GM03348 (cell line): ENCODE measurements at regions not wholly inside any gene's neighbourhood (a gene's known extent, or its start where the extent isn't known, plus 50 kb on each side); places are given as distances from the start of the nearest gene placed in this dataset.

Experiments
- DNase-seq: peaks from one replicate; pipeline ENCODE4 v3.0.0; 2012; ENCODE audit warnings: low spot score

GRCh38 chr2:191514613-191515012, 163.3 kb upstream of the NABP1 start:
- DNase-seq, result no peak

GRCh38 chr2:191515551-191515950, 162.4 kb upstream of the NABP1 start:
- peak; percentile 24 for DNase-seq

- DNase-seq, result no peak
Observed at GRCh38 chr2:191516260-191516659, 161.7 kb upstream of the NABP1 start.

GRCh38 chr2:191521608-191522208, 156.2 kb upstream of the NABP1 start:
- peak; percentile 58 for DNase-seq

- no peak for DNase-seq
Observed at GRCh38 chr2:191522478-191523120, 155.3 kb upstream of the NABP1 start.

GRCh38 chr2:191526091-191526490, 151.8 kb upstream of the NABP1 start:
- DNase-seq, result no peak

GRCh38 chr2:191526536-191526935, 151.4 kb upstream of the NABP1 start:
- DNase-seq, result no peak

- DNase-seq, result no peak
Observed at GRCh38 chr2:191526953-191527556, 150.9 kb upstream of the NABP1 start.

- no peak for DNase-seq
Observed at GRCh38 chr2:191530618-191531017, 147.3 kb upstream of the NABP1 start.

- DNase-seq, result peak; percentile 27
Observed at GRCh38 chr2:191533693-191534180, 144.2 kb upstream of the NABP1 start.

- DNase-seq, result no peak
Observed at GRCh38 chr2:191537921-191538320, 140.0 kb upstream of the NABP1 start.

- DNase-seq, result no peak
Observed at GRCh38 chr2:191538334-191538903, 139.5 kb upstream of the NABP1 start.

GRCh38 chr2:191539068-191539467, 138.9 kb upstream of the NABP1 start:
- DNase-seq, result peak; percentile 67

GRCh38 chr2:191540681-191541080, 137.3 kb upstream of the NABP1 start:
- DNase-seq, result no peak

- DNase-seq, result no peak
Observed at GRCh38 chr2:191543708-191544107, 134.2 kb upstream of the NABP1 start.

- no peak for DNase-seq
Observed at GRCh38 chr2:191544461-191545062, 133.4 kb upstream of the NABP1 start.

- DNase-seq, result no peak
Observed at GRCh38 chr2:191545361-191545760, 132.6 kb upstream of the NABP1 start.

GRCh38 chr2:191552066-191552465, 125.9 kb upstream of the NABP1 start:
- DNase-seq, result no peak

- no peak for DNase-seq
Observed at GRCh38 chr2:191554240-191554639, 123.7 kb upstream of the NABP1 start.

- DNase-seq, result peak; percentile 85
Observed at GRCh38 chr2:191555092-191555742, 122.7 kb upstream of the NABP1 start.

GRCh38 chr2:191556463-191556862, 121.5 kb upstream of the NABP1 start:
- DNase-seq, result no peak

- no peak for DNase-seq
Observed at GRCh38 chr2:191557841-191558240, 120.1 kb upstream of the NABP1 start.
